Adrenal gland (tissue), 5 donors: ENCODE measurements at regions not wholly inside any gene's neighbourhood (a gene's known extent, or its start where the extent isn't known, plus 50 kb on each side); places are given as distances from the start of the nearest gene placed in this dataset.

ENCODE experiments used
- CTCF ChIP-seq, 6 experiments: fragments of 450-650 bp in 4 of 6; fragments of 200-600 bp in 2 of 6; sonication (generic) in 1 of 6; IDR thresholded peaks; 1 replicate in 5 of 6; 2 replicates in 1 of 6; pipeline versions ENCODE4 v1.5.1 to v1.8.0; 2016 to 2021; ENCODE audit warnings: antibody characterized with exemption in 6 of 6, mild to moderate bottlenecking in 2 of 6, moderate library complexity in 1 of 6
- POLR2A ChIP-seq, 2 donors: fragments of 450-650 bp; IDR thresholded peaks; one replicate each; pipeline ENCODE4 v1.6.1; 2017; ENCODE audit warnings: antibody characterized with exemption in 2 of 2, mild to moderate bottlenecking in 2 of 2, moderate library complexity in 1 of 2
- donor health status: DM: no; HTN: no; CAD: no.

DNA sequence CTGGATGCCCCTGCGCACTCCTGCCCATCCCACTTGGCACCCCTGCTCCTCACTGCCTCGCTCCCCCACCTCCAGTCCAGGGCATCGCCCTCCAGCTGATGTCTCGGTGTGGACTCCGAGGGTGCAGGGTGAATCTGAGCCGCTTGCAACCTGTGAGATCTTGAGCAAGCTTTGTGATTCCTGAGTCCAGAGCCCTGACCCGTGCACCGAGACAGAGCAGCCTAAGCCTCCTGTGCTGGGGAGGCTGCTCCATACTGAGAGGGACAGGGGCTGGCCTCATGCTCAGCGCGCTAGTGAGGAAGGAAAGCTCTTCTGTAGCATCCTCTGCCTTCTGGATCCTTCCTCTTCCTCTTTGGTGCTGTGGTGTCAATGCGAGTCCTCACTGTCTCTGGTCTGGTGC, 116.0 kb downstream of the TEX29 start:
- no peak for TF ChIP-seq POLR2A (IDR thresholded peaks at IDR 0.05)
- no peak for TF ChIP-seq CTCF (IDR thresholded peaks at IDR 0.05)
